HL-60 (cell line): ENCODE measurements at regions not wholly inside any gene's neighbourhood (a gene's known extent, or its start where the extent isn't known, plus 50 kb on each side); places are given as distances from the start of the nearest gene placed in this dataset.

Source experiments
- CTCF ChIP-seq: IDR thresholded peaks from one replicate; pipeline ENCODE4 v1.5.1; 2011; ENCODE audit warnings: low read length, control low read depth, inconsistent platforms; ENCODE audit not compliant: insufficient read depth
- GABPA ChIP-seq: IDR thresholded peaks from 2 replicates; pipeline ENCODE4 v1.6.1; 2012; ENCODE audit warnings: low read depth
- POLR2AphosphoS5 ChIP-seq: IDR thresholded peaks from 2 replicates; pipeline ENCODE4 v1.6.1; 2012; ENCODE audit warnings: low read depth
- REST ChIP-seq: IDR thresholded peaks from 2 replicates; pipeline ENCODE4 v1.6.1; 2012; ENCODE audit warnings: low read depth; ENCODE audit not compliant: insufficient replicate concordance
- SPI1 ChIP-seq: IDR thresholded peaks from 2 replicates; pipeline ENCODE4 v1.6.1; 2012; ENCODE audit warnings: low read depth, mild to moderate bottlenecking, borderline replicate concordance

- no peak for TF ChIP-seq CTCF
- no peak for TF ChIP-seq POLR2AphosphoS5
- TF ChIP-seq SPI1: no peak
- TF ChIP-seq REST: no peak
- no peak for TF ChIP-seq GABPA
Observed at GRCh38 chr1:234551032-234551378, 59.0 kb downstream of the IRF2BP2 start.
